ENCODE measurements at regions not wholly inside any gene's neighbourhood (a gene's known extent, or its start where the extent isn't known, plus 50 kb on each side); places are given as distances from the start of the nearest gene placed in this dataset.

- TF ChIP-seq CTCF (IDR thresholded peaks at IDR 0.05), result no peak
- no peak for TF ChIP-seq POLR2A (IDR thresholded peaks at IDR 0.05)
Observed at GRCh38 chr12:97939156-97939555, 476.6 kb downstream of the RMST start.

Data from thyroid gland (tissue), 4 donors.